Stimulated activated memory B cell treated with anti-CD40 and anti-IgM and Interleukin-4, amounts not matched to agents 10 μg/mL and 1 μg/mL and 100 μg/mL, for 72 hours (primary cell): ENCODE measurements at regions not wholly inside any gene's neighbourhood (a gene's known extent, or its start where the extent isn't known, plus 50 kb on each side); places are given as distances from the start of the nearest gene placed in this dataset.

ENCODE experiments used
- ATAC-seq: fragments of 150-1000 bp; cut with Tn5 transposase; 2 replicates; pipeline ENCODE4 v1.10.0; 2021
- H3K27ac Mint-ChIP-seq: one replicate; pipeline ENCODE4 v1.8.0; 2022; ENCODE audit warnings: mild to moderate bottlenecking, mixed read lengths
- H3K27me3 Mint-ChIP-seq: one replicate; pipeline ENCODE4 v1.8.0; 2022; ENCODE audit warnings: mixed read lengths
- H3K36me3 Mint-ChIP-seq: one replicate; pipeline ENCODE4 v1.8.0; 2022; ENCODE audit warnings: mixed read lengths
- H3K4me1 Mint-ChIP-seq: one replicate; pipeline ENCODE4 v1.8.0; 2022; ENCODE audit warnings: mixed read lengths
- H3K4me3 Mint-ChIP-seq: one replicate; pipeline ENCODE4 v1.8.0; 2022; ENCODE audit warnings: mild to moderate bottlenecking, moderate library complexity, mixed read lengths
- H3K9me3 Mint-ChIP-seq: one replicate; pipeline ENCODE4 v1.8.0; 2022; ENCODE audit warnings: mixed read lengths

DNA sequence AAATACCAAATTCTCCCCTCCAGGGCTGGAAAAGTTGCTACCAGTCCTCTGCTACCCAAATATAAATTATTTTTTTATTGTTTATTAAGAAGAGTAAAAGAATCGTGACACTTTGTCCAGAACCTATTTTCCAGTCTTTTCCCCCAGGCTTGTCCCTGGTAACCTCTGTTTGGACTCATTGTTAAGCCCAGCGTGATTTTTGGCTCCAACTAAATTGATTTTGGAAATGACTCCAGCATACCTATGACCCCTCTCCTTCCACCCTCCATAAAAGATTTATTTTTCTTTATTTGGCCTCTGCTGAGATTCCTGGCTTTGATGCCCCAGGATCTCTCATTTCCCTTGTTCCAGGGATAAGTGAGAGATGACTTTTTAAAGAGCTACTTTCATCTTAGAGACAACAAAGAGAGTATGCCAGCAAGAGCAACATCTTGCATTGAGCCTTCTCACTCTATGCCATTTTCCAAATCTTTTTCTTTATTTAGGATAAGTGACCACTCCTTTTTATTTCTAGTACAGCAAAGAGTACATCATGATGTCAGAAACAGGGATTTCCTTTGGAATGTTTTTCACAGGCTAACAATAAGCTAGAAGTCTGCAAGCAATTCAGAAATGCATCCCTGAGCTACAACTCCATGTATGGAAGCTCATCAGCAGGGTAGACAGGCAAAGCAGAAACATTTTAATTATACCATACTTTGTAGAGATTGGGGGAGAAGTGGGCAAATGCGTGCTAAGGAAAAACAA is 75.8 kb downstream of the DAD1 start:
- no peak for ATAC-seq
- no peak overlapping the region for H3K4me3 Mint-ChIP-seq

DNA sequence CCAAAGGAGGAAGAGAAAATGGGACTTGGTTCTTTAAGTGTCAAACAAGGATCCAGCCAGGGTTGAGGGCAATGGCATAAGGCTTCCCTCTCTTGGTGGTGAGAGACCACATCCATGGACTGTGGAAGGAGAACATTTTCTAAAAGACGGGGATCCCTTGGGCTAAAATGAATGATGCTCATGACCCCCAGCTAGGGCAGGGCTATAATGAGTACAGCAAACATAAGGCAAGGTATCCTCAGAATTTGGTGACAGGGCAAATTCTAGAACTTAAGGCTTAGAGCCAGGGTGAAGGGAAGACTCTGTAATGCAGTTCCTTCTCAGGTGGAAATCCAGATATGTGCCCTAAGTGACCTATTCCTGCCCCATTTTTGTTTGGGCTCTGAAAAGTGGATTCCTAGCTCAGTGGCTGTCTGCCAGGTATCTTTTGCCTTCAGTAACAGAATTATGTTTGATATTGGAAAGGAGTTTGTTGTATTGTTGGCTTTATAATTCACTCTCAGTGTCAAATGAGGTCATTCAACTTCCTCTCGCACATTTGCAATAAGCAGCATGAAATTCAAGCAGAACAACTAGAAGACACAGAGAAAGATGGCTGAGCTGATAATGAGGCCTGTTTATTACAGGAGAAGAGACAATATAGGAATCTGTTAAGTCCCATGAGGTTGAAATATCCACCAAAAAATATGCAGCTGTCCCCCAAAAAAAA is 76.8 kb downstream of the DAD1 start:
- peaks cover 88% of the 10 kb centered on the region for H3K4me1 Mint-ChIP-seq
- ATAC-seq, result no peak
- no peaks in the 10 kb centered on the region for H3K27me3 Mint-ChIP-seq
- H3K27ac Mint-ChIP-seq, result peak overlapping the region; percentile 88
- no peaks in the 10 kb centered on the region for H3K36me3 Mint-ChIP-seq
- H3K9me3 Mint-ChIP-seq, result no peaks in the 10 kb centered on the region
- no peak overlapping the region for H3K4me3 Mint-ChIP-seq

More for the DNA sequence above, 75.8 kb downstream of the DAD1 start:
- Mint-ChIP-seq H3K9me3 (no peaks in the 10 kb centered on the region), H3K27ac (peak overlapping the region; percentile 88), H3K36me3 (peaks cover 1% of the 10 kb centered on the region), H3K27me3 (no peaks in the 10 kb centered on the region), H3K4me1 (peaks cover 88% of the 10 kb centered on the region)

DNA sequence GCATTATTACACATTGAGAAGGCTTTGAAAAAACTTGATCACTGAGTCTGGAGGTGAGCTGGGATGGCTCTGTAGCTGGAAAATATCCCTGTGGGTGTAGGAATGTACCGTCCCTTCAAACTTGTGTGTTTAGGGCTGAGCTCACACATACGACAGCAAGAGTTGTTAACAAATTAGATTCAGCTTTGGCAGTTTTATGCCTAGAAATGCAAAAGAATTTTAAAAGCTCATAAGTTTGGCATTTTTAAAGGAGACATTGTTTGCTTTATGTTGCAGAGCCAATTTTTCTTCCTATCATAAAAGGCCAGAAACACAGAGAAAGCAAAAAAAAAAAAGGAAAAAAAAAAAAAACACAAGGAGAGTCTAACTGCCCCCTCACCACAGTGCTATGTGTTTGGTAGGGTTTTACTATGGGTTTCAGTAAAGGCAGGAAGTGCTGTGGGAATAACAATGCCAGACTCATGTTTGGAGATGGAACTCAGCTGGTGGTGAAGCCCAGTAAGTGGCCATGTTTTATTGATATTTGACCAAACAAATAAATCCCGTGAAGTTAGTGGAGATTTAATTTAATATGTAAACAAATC is 78.4 kb downstream of the DAD1 start:
- Mint-ChIP-seq H3K27ac (peak overlapping the region; percentile 88), H3K9me3 (no peaks in the 10 kb centered on the region), H3K4me3 (peak overlapping the region; percentile 29), H3K4me1 (peaks cover 90% of the 10 kb centered on the region), H3K36me3 (no peaks in the 10 kb centered on the region), H3K27me3 (no peaks in the 10 kb centered on the region)
- ATAC-seq, result no peak

DNA sequence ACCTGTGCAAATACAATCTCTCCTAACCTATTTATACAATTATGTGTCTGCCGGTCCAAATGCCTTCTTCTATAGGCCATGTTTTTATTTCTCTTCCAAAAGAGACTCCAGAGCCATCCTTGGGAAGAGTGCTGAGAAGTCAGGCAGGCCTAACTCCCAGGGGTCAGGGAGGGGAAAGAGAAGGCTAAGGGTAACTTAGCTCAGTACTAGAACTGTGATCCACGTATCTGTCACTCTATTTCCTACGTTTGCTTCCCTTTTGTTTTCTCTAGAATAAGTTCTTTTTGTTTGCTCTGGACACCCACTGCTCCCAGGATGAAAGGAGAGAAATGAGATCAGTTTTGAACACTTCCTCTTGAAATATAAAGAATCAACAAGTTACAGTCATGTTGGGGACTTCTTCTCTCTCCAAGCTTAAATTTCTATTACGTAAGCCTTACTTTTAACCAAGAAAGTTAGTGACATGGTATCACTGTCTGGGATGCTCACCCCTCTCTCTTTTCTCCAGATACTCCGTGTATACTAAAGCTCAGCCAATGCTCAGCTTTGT is 79.2 kb downstream of the DAD1 start:
- Mint-ChIP-seq H3K4me1 (peaks cover 83% of the 10 kb centered on the region), H3K9me3 (no peaks in the 10 kb centered on the region), H3K36me3 (no peaks in the 10 kb centered on the region), H3K4me3 (peak overlapping the region; percentile 29), H3K27me3 (no peaks in the 10 kb centered on the region), H3K27ac (peak overlapping the region; percentile 88)
- peak; percentile 32 for ATAC-seq

DNA sequence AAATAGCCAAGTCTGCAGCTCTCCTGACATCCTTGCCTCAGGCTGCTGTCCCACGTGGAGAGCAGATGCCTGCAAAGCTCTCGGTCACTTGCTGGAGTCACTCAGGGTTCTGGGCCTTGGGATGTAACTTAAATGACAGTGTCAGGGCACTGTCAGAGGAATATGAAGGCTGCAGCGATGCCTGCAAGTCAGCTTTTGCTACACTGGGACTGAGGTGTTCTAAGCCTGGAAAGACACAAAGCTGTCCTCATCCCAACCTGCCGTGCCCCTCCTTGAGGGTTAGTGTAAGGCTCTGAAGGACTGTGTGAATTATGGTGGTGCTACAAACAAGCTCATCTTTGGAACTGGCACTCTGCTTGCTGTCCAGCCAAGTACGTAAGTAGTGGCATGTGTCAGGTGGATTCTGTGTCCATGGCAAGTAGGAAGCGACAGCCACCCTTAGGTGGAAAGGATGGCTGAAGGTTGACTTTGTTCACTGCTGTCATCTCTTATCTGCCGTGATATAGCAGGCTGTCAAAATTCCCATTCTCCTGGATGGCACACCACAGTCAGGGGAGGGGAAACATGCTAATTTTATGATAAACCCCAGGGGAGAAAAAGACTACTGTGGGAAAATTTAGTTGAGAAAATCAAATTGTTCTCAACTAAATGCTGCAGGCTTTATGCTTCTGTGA is 79.9 kb downstream of the DAD1 start:
- ATAC-seq, result no peak
- no peaks in the 10 kb centered on the region for H3K9me3 Mint-ChIP-seq
- peaks cover 2% of the 10 kb centered on the region for H3K36me3 Mint-ChIP-seq
- peaks cover 84% of the 10 kb centered on the region for H3K4me1 Mint-ChIP-seq
- peak overlapping the region; percentile 73 for H3K4me3 Mint-ChIP-seq
- H3K27ac Mint-ChIP-seq, result peak overlapping the region; percentile 88
- no peaks in the 10 kb centered on the region for H3K27me3 Mint-ChIP-seq

DNA sequence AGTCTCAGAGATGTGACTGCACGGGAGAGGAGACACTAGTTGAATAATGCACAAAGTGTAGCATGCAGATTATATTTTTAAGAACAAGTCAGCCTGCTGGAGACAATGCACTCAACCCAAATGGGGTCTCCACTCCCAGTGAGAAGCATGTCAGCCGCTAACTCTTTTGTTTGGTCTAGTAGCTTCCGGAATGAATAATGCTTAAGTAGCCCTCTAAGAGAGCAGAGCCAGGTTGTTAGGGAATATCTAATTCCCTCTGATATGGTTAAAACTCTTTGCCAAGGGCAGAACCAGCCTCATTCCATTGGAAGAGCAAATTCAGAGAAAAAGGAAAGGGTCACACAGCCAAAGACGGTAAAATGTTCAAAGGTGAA is 80.4 kb downstream of the DAD1 start:
- Mint-ChIP-seq H3K27ac (peak overlapping the region; percentile 88), H3K4me3 (peak overlapping the region; percentile 73), H3K9me3 (no peaks in the 10 kb centered on the region), H3K4me1 (peaks cover 84% of the 10 kb centered on the region), H3K36me3 (peaks cover 7% of the 10 kb centered on the region), H3K27me3 (no peaks in the 10 kb centered on the region)
- no peak for ATAC-seq

DNA sequence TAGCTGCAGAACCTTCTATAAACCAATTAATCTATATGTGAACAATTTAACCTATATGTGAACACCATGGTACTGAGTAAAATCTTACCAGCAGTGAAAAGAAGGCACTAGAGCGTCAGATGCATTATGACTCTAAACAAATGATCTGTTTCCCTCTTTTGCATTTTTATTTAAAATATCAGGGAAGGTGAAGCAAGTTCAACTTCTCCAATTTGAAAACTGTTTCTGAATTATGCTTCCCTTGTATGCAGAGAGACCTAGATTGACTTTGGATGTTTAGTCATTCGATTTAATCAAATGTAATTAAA is 80.9 kb downstream of the DAD1 start:
- no peaks in the 10 kb centered on the region for H3K9me3 Mint-ChIP-seq
- H3K4me1 Mint-ChIP-seq, result peaks cover 80% of the 10 kb centered on the region
- H3K27ac Mint-ChIP-seq, result peak overlapping the region; percentile 88
- peak; percentile 56 for ATAC-seq
- H3K36me3 Mint-ChIP-seq, result peaks cover 7% of the 10 kb centered on the region
- H3K27me3 Mint-ChIP-seq, result no peaks in the 10 kb centered on the region
- H3K4me3 Mint-ChIP-seq, result peak overlapping the region; percentile 73

DNA sequence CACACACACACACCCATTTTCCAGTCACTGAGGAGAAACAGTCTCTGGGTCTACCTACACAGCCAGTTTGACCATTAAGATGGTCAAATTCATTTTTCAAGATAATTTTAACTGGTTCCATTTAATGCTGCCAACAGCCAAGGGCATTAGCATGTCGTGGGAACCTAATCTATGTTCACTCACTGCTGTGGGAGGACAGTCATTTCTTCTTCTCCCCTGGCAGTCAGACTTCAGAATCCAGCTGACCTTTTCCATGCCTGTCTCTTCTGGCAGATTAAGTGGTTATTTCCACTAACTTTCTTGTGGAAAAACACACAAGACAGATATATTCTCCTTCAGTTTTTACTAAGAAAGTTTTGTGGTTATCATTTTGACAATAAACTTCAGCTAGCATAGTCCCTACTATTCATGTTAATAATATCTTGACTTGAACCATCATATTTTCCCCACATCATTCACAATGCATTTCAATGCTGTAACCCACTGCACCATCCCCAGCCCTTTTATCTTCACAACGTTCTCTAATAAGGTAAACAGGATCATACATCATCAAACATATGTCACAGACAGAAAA is 82.2 kb downstream of the DAD1 start:
- Mint-ChIP-seq H3K4me3 (peak overlapping the region; percentile 38), H3K4me1 (peaks cover 80% of the 10 kb centered on the region), H3K36me3 (peaks cover 7% of the 10 kb centered on the region), H3K9me3 (no peaks in the 10 kb centered on the region), H3K27ac (peak overlapping the region; percentile 88), H3K27me3 (no peaks in the 10 kb centered on the region)
- peak; percentile 61 for ATAC-seq

DNA sequence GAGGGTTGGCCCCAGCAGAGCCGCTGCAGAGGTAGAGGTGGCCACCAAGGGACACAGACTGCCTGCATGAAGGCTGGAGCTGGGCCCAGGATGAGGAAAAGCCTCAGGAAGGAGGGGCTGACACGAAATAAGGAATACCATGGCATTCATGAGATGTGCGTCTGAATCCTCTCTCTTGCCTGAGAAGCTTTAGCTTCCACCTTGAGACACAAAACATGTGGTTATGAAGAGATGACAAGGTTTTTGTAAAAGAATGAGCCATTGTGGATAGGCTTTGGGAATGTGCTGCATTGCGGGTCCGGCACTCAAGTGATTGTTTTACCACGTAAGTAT is 82.7 kb downstream of the DAD1 start:
- no peaks in the 10 kb centered on the region for H3K9me3 Mint-ChIP-seq
- H3K27me3 Mint-ChIP-seq, result no peaks in the 10 kb centered on the region
- H3K27ac Mint-ChIP-seq, result peak overlapping the region; percentile 88
- peaks cover 77% of the 10 kb centered on the region for H3K4me1 Mint-ChIP-seq
- H3K36me3 Mint-ChIP-seq, result peaks cover 7% of the 10 kb centered on the region
- peak overlapping the region; percentile 41 for H3K4me3 Mint-ChIP-seq
- ATAC-seq, result no peak

DNA sequence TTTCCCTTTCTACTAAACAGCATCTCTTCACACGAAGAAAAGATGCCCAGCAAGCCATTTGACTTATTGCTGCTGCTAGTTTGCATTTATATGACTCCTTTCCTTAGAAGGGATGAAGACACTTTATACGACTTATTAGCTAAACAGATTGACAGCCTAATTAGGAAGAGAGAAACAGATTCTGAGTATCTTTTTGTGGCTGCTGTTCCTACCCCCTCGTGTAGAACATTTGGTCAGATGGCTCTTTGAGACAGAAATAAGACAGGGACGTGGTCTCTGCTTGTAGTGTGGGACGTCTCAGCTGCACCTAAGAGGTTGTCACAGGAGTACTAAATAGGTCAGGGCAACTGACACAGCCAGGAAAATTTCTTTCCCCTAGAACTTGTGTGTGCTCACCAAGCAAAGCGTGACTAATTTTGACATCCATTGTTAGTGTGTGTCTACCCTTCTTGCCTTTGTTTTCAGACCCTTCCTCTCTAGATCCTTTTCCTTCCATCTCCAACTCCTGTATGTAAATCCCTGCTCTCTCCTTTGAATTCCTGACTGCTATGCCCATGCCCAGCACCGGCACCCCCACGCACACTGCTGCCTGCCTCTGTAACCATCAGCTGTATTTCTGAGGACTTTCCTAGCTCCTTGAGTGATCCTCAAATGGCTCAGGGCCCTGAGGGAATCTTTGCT is 83.2 kb downstream of the DAD1 start:
- peak overlapping the region; percentile 41 for H3K4me3 Mint-ChIP-seq
- peaks cover 7% of the 10 kb centered on the region for H3K36me3 Mint-ChIP-seq
- no peaks in the 10 kb centered on the region for H3K27me3 Mint-ChIP-seq
- peak; percentile 70 for ATAC-seq
- H3K27ac Mint-ChIP-seq, result peak overlapping the region; percentile 88
- no peaks in the 10 kb centered on the region for H3K9me3 Mint-ChIP-seq
- H3K4me1 Mint-ChIP-seq, result peaks cover 76% of the 10 kb centered on the region

DNA sequence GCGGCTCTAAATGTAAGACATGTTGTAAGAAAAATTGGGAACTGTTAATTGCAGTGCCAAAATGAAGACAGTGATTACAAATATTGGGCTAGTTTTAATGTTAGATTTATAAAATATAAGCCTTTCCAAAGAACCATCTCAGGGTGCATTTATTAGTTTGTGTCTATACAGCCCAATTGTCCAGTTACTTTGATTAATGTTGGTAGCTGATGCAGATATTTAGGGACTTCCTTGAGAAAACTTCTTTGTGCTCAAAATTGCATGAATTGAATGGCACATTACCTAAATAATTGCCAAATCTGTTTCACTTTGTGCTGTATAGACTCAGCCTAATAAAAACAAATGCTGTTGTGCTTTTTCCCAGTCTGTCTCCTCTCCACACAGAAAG is 83.7 kb downstream of the DAD1 start:
- ATAC-seq, result no peak
- H3K36me3 Mint-ChIP-seq, result peaks cover 10% of the 10 kb centered on the region
- peaks cover 76% of the 10 kb centered on the region for H3K4me1 Mint-ChIP-seq
- H3K4me3 Mint-ChIP-seq, result no peak overlapping the region
- no peaks in the 10 kb centered on the region for H3K9me3 Mint-ChIP-seq
- H3K27ac Mint-ChIP-seq, result peak overlapping the region; percentile 88
- no peaks in the 10 kb centered on the region for H3K27me3 Mint-ChIP-seq

DNA sequence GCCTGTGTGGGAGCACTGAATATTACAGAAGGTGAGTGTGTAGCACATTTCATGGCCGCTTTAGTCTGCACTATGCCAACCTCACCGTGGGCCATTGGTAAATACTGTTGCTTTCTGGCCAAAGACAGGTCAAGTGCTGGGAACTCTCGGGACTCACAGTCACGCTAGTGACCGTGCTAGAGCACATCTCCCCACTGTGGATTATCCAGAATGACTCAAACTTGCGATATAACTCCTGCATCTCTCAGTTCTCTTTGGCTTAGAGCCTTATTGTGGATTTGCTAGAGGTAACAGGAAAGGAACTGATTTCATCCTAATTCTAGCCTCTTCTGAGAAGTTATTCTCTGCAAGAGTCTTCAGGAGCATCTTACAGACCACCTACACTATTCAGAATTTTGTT is 86.5 kb downstream of the DAD1 start:
- Mint-ChIP-seq H3K27me3 (no peaks in the 10 kb centered on the region), H3K36me3 (peaks cover 13% of the 10 kb centered on the region), H3K27ac (peak overlapping the region; percentile 98), H3K4me3 (no peak overlapping the region), H3K9me3 (no peaks in the 10 kb centered on the region), H3K4me1 (peaks cover 68% of the 10 kb centered on the region)
- no peak for ATAC-seq

DNA sequence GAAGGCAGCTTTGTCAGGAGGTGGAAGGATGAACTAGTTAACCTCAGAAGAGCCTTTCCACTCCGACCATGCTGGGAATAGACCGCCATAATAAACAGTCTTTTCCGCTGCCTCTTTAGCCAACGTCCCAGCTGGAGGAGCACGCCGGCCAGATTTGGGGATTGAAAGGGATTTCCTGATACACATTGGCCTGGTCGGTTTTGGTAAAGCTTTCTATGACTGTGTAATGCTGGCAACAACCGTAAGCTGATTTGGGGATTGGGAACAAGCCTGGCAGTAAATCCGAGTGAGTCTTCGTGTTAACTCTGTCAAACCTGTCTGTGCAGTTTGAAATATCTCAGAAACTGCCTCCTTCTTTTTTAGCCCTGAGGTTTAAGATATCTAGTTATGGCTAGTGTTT is 87.0 kb downstream of the DAD1 start:
- no peak for ATAC-seq
- H3K27me3 Mint-ChIP-seq, result no peaks in the 10 kb centered on the region
- H3K36me3 Mint-ChIP-seq, result peaks cover 13% of the 10 kb centered on the region
- no peaks in the 10 kb centered on the region for H3K9me3 Mint-ChIP-seq
- no peak overlapping the region for H3K4me3 Mint-ChIP-seq
- peak overlapping the region; percentile 98 for H3K27ac Mint-ChIP-seq
- H3K4me1 Mint-ChIP-seq, result peaks cover 68% of the 10 kb centered on the region

DNA sequence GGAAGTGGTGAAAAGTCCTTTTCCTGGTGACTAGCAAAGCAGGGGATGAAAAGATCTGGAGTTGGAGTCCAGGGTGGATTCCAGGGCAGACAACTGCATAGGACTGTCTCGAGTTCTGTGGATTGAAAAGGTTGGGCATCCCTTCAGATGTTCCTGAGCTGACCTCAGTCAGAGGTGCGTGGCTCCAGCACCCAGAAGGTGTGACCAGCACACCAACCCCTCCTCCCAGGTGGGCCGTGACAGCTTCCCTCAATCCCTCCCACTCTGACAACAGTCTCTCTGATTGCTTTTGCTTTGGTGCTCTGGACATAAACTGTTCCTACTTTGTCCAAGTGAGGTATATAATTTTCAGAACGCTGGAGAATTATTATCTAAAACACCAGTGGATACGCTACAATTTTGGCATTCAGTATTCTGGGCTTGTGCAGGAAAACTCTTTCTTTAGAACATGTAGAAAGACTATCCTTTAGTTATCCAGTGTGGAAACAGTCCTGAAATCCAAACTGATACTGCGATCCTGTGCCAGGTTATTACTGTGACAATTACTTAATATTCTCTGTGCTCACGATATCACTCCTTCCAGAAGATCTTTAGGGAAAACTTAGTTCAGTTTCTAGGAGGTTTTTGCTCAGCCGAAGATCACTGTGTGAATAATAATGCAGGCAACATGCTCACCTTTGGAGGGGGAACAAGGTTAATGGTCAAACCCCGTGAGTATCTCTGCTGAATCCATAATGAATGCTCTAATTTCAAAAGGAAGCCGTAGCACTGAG is 87.9 kb downstream of the DAD1 start:
- H3K4me3 Mint-ChIP-seq, result no peak overlapping the region
- H3K9me3 Mint-ChIP-seq, result no peaks in the 10 kb centered on the region
- ATAC-seq, result no peak
- no peaks in the 10 kb centered on the region for H3K27me3 Mint-ChIP-seq
- peak overlapping the region; percentile 98 for H3K27ac Mint-ChIP-seq
- H3K36me3 Mint-ChIP-seq, result peaks cover 13% of the 10 kb centered on the region
- H3K4me1 Mint-ChIP-seq, result peaks cover 68% of the 10 kb centered on the region
